SJSA1 (cell line): ENCODE measurements at regions not wholly inside any gene's neighbourhood (a gene's known extent, or its start where the extent isn't known, plus 50 kb on each side); places are given as distances from the start of the nearest gene placed in this dataset.
A peak's percentile ranks its signal among the peaks of the same experiment; 100 is the strongest.
"Not testable (repeated sequence)": the region's sequence is repeated elsewhere in the genome, so short reads cannot be mapped to it uniquely, and the experiment has no call there.

Source experiments
- DNase-seq, 2 experiments: peaks; one replicate each; pipeline ENCODE4 v3.0.0-alpha.2; 2015 to 2020; ENCODE audit warnings: low spot score in 2 of 2, low read depth in 1 of 2
- H3K27ac ChIP-seq: fragments of 250-450 bp; sonication (Bioruptor Pico); 2 replicates; pipeline ENCODE4 v1.5.1; 2020; ENCODE audit warnings: mild to moderate bottlenecking, moderate library complexity
- H3K27me3 ChIP-seq: fragments of 250-450 bp; sonication (Bioruptor Pico); replicated peaks from 2 replicates; pipeline ENCODE4 v1.5.1; 2020; ENCODE audit warnings: mild to moderate bottlenecking, moderate library complexity
- H3K36me3 ChIP-seq: fragments of 250-450 bp; sonication (Bioruptor Pico); 2 replicates; pipeline ENCODE4 v1.5.1; 2020; ENCODE audit warnings: mild to moderate bottlenecking
- H3K4me1 ChIP-seq: fragments of 250-450 bp; sonication (Bioruptor Pico); replicated peaks from 2 replicates; pipeline ENCODE4 v1.6.1; 2021; ENCODE audit warnings: mild to moderate bottlenecking
- H3K4me3 ChIP-seq: fragments of 250-450 bp; sonication (Bioruptor Pico); 2 replicates; pipeline ENCODE4 v1.5.1; 2020; ENCODE audit warnings: mild to moderate bottlenecking
- H3K9me3 ChIP-seq: fragments of 250-450 bp; sonication (Bioruptor Pico); replicated peaks from 2 replicates; pipeline ENCODE4 v1.5.1; 2020; ENCODE audit warnings: mild to moderate bottlenecking

GRCh38 chr13:48583859-48584311 is 51.0 kb upstream of the RCBTB2 start:
- Histone ChIP-seq H3K4me3 (no peak overlapping the region), H3K9me3 (no peaks in the 10 kb centered on the region), H3K27me3 (no peaks in the 10 kb centered on the region), H3K4me1 (no peaks in the 10 kb centered on the region), H3K36me3 (no peaks in the 10 kb centered on the region), H3K27ac (no peak overlapping the region)
- no peak for DNase-seq

GRCh38 chr13:48585456-48585840 is 52.6 kb upstream of the RCBTB2 start:
- Histone ChIP-seq H3K27ac (no peak overlapping the region), H3K4me1 (no peaks in the 10 kb centered on the region), H3K9me3 (no peaks in the 10 kb centered on the region), H3K27me3 (no peaks in the 10 kb centered on the region), H3K36me3 (no peaks in the 10 kb centered on the region), H3K4me3 (no peak overlapping the region)
- no peak for DNase-seq

- Histone ChIP-seq H3K9me3 (no peaks in the 10 kb centered on the region), H3K36me3 (no peaks in the 10 kb centered on the region), H3K27me3 (no peaks in the 10 kb centered on the region), H3K4me3 (no peak overlapping the region), H3K4me1 (no peaks in the 10 kb centered on the region), H3K27ac (no peak overlapping the region)
- no peak for DNase-seq
These were observed 53.8 kb upstream of the RCBTB2 start for GRCh38 chr13:48586591-48587103.

DNA sequence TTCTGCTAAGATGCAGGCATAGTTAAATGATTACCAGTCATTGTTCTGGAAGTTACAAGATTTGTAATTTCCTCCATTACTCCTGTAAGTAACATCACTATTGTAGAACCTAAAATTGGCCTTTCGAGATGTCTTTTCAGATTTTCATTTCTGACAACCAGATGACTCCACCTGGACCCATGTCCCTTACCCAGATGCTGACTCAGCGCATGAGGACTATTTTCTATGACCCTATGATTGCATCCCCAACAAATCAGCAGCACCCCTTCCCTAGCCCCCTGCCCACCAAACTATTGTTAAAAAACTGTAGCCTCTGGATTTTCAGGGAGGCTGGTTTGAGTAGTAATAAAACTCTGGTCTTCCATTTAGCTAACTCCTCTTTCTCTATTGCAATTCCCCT is 55.2 kb upstream of the RCBTB2 start:
- H3K4me1 ChIP-seq: no peaks in the 10 kb centered on the region
- DNase-seq: no peak
- H3K9me3 ChIP-seq: no peaks in the 10 kb centered on the region
- H3K27ac ChIP-seq: no peak overlapping the region
- H3K27me3 ChIP-seq: no peaks in the 10 kb centered on the region
- no peaks in the 10 kb centered on the region for H3K36me3 ChIP-seq
- H3K4me3 ChIP-seq: no peak overlapping the region

DNA sequence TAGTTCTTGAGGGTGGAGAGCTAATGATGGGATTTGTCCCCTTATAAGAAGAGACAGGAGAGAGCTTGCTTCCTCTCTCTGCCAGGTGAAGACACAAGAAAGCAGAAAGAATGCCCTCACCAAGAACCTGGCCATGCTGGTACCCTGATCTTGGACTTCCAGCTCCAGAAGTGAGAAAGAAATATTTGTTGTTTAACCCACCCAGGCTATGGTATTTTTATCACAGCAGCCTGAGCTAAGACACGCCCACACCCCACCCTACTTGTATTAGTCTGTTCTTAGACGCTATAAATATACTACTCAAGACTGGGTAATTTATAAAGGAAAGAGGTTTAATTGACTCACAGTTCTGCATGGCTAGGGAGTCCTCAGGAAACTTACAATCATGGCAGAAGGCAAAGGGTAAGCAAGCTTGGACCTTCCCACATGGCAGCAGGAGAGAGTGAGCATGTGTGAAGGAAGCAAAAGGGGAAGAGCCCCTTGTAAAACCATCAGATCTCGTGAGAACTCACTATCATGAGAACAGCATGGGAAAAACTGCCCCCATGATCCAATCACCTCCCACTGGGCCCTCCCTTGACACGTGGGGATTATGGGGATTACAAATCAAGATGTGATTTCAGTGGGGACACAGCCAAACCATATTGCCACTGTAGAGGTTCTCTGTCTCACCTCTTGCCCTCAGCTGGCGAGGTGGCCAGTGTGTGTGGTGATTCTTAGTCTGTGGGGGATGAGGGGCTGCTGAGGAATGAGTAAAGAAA is 57.4 kb upstream of the RCBTB2 start:
- H3K4me1 ChIP-seq: no peaks in the 10 kb centered on the region
- H3K4me3 ChIP-seq: no peak overlapping the region
- no peak overlapping the region for H3K27ac ChIP-seq
- no peaks in the 10 kb centered on the region for H3K9me3 ChIP-seq
- no peaks in the 10 kb centered on the region for H3K27me3 ChIP-seq
- DNase-seq: no peak
- H3K36me3 ChIP-seq: no peaks in the 10 kb centered on the region

- H3K36me3 ChIP-seq, H3K27ac ChIP-seq, DNase-seq, H3K9me3 ChIP-seq, H3K4me1 ChIP-seq, H3K27me3 ChIP-seq, H3K4me3 ChIP-seq: not testable (repeated sequence)
These were observed 58.4 kb upstream of the RCBTB2 start for GRCh38 chr13:48591124-48591872.

- Histone ChIP-seq H3K27ac (no peak overlapping the region), H3K27me3 (no peaks in the 10 kb centered on the region), H3K36me3 (no peaks in the 10 kb centered on the region), H3K4me1 (no peaks in the 10 kb centered on the region), H3K9me3 (no peaks in the 10 kb centered on the region), H3K4me3 (no peak overlapping the region)
- no peak for DNase-seq
These were observed 59.2 kb upstream of the RCBTB2 start for GRCh38 chr13:48591889-48592687.

- H3K4me1 ChIP-seq: no peaks in the 10 kb centered on the region
- DNase-seq: no peak
- no peaks in the 10 kb centered on the region for H3K27me3 ChIP-seq
- no peaks in the 10 kb centered on the region for H3K9me3 ChIP-seq
- no peaks in the 10 kb centered on the region for H3K36me3 ChIP-seq
- no peak overlapping the region for H3K27ac ChIP-seq
- no peak overlapping the region for H3K4me3 ChIP-seq
These were observed 59.8 kb upstream of the RCBTB2 start for GRCh38 chr13:48592688-48593049.

GRCh38 chr13:48593536-48593935 is 60.2 kb upstream of the CYSLTR2 start:
- H3K27ac ChIP-seq: no peak overlapping the region
- no peak for DNase-seq
- H3K4me1 ChIP-seq: no peaks in the 10 kb centered on the region
- H3K36me3 ChIP-seq: no peaks in the 10 kb centered on the region
- no peaks in the 10 kb centered on the region for H3K27me3 ChIP-seq
- H3K4me3 ChIP-seq: no peak overlapping the region
- H3K9me3 ChIP-seq: no peaks in the 10 kb centered on the region

GRCh38 chr13:48594096-48594815 is 59.5 kb upstream of the CYSLTR2 start:
- no peaks in the 10 kb centered on the region for H3K36me3 ChIP-seq
- H3K27me3 ChIP-seq: no peaks in the 10 kb centered on the region
- H3K9me3 ChIP-seq: no peaks in the 10 kb centered on the region
- H3K4me1 ChIP-seq: no peaks in the 10 kb centered on the region
- H3K27ac ChIP-seq: no peak overlapping the region
- DNase-seq: no peak
- no peak overlapping the region for H3K4me3 ChIP-seq

- Histone ChIP-seq H3K27ac (no peak overlapping the region), H3K27me3 (no peaks in the 10 kb centered on the region), H3K4me3 (no peak overlapping the region), H3K4me1 (peaks cover under 1% of the 10 kb centered on the region; the same call in 1 of the 2 replicates), H3K9me3 (no peaks in the 10 kb centered on the region), H3K36me3 (no peaks in the 10 kb centered on the region)
- peak in 1 of 2 experiments; percentile 2 for DNase-seq
These were observed 58.0 kb upstream of the CYSLTR2 start for GRCh38 chr13:48595431-48596429.
